ENCODE measurements at regions not wholly inside any gene's neighbourhood (a gene's known extent, or its start where the extent isn't known, plus 50 kb on each side); places are given as distances from the start of the nearest gene placed in this dataset.

GRCh38 chr9:25212361-25212760 is 465.9 kb downstream of the TUSC1 start:
- no peaks in the 10 kb centered on the region for H3K36me3 ChIP-seq
- H3K27me3 ChIP-seq, result no peaks in the 10 kb centered on the region
- TF ChIP-seq POLR2AphosphoS5 (IDR thresholded peaks at IDR 0.05) (no peak), POLR2A (IDR thresholded peaks at IDR 0.05) (no peak), EP300 (IDR thresholded peaks at IDR 0.05) (no peak)
- TF ChIP-seq, protein P1, sequence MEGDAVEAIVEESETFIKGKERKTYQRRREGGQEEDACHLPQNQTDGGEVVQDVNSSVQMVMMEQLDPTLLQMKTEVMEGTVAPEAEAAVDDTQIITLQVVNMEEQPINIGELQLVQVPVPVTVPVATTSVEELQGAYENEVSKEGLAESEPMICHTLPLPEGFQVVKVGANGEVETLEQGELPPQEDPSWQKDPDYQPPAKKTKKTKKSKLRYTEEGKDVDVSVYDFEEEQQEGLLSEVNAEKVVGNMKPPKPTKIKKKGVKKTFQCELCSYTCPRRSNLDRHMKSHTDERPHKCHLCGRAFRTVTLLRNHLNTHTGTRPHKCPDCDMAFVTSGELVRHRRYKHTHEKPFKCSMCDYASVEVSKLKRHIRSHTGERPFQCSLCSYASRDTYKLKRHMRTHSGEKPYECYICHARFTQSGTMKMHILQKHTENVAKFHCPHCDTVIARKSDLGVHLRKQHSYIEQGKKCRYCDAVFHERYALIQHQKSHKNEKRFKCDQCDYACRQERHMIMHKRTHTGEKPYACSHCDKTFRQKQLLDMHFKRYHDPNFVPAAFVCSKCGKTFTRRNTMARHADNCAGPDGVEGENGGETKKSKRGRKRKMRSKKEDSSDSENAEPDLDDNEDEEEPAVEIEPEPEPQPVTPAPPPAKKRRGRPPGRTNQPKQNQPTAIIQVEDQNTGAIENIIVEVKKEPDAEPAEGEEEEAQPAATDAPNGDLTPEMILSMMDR (IDR thresholded peaks at IDR 0.05), result no peak
- 39 to 66% methylated on average over 5 of the region's 5 CpGs for WGBS, 2 donors
- H3K27ac ChIP-seq, result no peak overlapping the region
- ATAC-seq (ENCODE audit: low FRiP score in 2 of 2) (no peak), DNase-seq (no peak)
- H3K9me3 ChIP-seq, result no peaks in the 10 kb centered on the region
- H3K4me1 ChIP-seq, result no peaks in the 10 kb centered on the region
- H3K4me3 ChIP-seq, result no peak overlapping the region

GRCh38 chr9:25207402-25208195 is 470.6 kb downstream of the TUSC1 start:
- H3K27me3 ChIP-seq, result no peaks in the 10 kb centered on the region
- no peaks in the 10 kb centered on the region for H3K4me1 ChIP-seq
- no peak overlapping the region for H3K27ac ChIP-seq
- no peak for TF ChIP-seq POLR2AphosphoS5 (IDR thresholded peaks at IDR 0.05)
- no peak for TF ChIP-seq EP300 (IDR thresholded peaks at IDR 0.05)
- TF ChIP-seq, protein P1 (IDR thresholded peaks at IDR 0.05), result no peak
- no peak for TF ChIP-seq POLR2A (IDR thresholded peaks at IDR 0.05)
- H3K9me3 ChIP-seq, result no peaks in the 10 kb centered on the region
- no peak for DNase-seq
- WGBS, 2 donors, result 50 to 58% methylated on average over 6 of the region's 6 CpGs
- H3K36me3 ChIP-seq, result no peaks in the 10 kb centered on the region
- no peak overlapping the region for H3K4me3 ChIP-seq
- ATAC-seq (ENCODE audit: low FRiP score in 2 of 2), result peak in 1 of 2 donors; percentile 24

DNA sequence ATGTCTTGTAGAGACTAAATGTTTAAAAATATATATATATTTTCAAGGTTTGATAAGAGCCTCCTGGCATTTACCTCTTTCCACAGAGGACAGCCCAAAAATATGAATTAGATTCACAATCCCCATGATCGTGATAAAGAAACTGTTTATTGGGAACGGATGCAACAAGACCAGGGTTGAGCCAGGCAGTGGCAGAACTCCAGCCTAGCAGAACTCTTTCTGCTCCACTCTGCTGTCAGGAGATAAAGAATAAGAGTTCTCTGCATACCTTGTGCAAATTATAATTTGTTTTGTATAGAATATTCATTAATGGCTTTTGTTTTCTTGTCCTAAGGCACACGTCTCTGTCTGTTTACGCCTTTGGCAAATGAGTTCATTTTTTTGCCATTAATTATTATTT is 472.2 kb downstream of the TUSC1 start:
- no peak for TF ChIP-seq POLR2AphosphoS5 (IDR thresholded peaks at IDR 0.05)
- no peak for TF ChIP-seq EP300 (IDR thresholded peaks at IDR 0.05)
- TF ChIP-seq POLR2A (IDR thresholded peaks at IDR 0.05), result no peak
- TF ChIP-seq, protein P1 (IDR thresholded peaks at IDR 0.05), result no peak
- ATAC-seq (ENCODE audit: low FRiP score in 2 of 2), result no peak
- no peaks in the 10 kb centered on the region for H3K9me3 ChIP-seq
- DNase-seq, result no peak
- no peak overlapping the region for H3K27ac ChIP-seq
- H3K4me3 ChIP-seq, result no peak overlapping the region
- H3K4me1 ChIP-seq, result no peaks in the 10 kb centered on the region
- no peaks in the 10 kb centered on the region for H3K27me3 ChIP-seq
- 75 to 85% methylated on average over 4 of the region's 4 CpGs for WGBS, 2 donors
- no peaks in the 10 kb centered on the region for H3K36me3 ChIP-seq

DNA sequence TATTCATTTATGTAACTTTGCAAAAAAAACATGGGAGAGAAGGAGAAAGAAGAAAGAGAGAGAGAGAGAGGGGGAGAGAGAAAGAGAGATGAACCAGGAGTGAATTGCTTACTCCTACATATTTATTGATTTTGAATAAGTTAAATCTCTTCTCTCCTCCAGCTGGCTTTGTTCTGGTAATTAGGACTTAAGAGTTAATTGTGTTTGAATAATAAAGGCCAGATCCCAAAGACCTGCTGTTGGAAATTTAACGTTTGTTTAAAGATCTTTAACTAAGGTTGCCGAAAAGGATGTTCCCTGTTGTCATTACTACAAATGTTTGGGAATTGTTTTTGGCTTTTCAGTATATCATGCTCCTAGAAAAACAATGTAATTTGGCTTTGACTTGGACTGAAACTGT is 473.0 kb downstream of the TUSC1 start:
- no peaks in the 10 kb centered on the region for H3K9me3 ChIP-seq
- H3K27me3 ChIP-seq, result no peaks in the 10 kb centered on the region
- no peaks in the 10 kb centered on the region for H3K36me3 ChIP-seq
- TF ChIP-seq, protein P1 (IDR thresholded peaks at IDR 0.05), result no peak
- no peak for TF ChIP-seq POLR2A (IDR thresholded peaks at IDR 0.05)
- no peak for TF ChIP-seq POLR2AphosphoS5 (IDR thresholded peaks at IDR 0.05)
- no peak for TF ChIP-seq EP300 (IDR thresholded peaks at IDR 0.05)
- H3K4me3 ChIP-seq, result no peak overlapping the region
- H3K4me1 ChIP-seq, result no peaks in the 10 kb centered on the region
- WGBS, 2 donors, result 36 to 41% methylated on average over 2 of the region's 2 CpGs
- no peak for ATAC-seq (ENCODE audit: low FRiP score in 2 of 2)
- no peak overlapping the region for H3K27ac ChIP-seq
- no peak for DNase-seq

DNA sequence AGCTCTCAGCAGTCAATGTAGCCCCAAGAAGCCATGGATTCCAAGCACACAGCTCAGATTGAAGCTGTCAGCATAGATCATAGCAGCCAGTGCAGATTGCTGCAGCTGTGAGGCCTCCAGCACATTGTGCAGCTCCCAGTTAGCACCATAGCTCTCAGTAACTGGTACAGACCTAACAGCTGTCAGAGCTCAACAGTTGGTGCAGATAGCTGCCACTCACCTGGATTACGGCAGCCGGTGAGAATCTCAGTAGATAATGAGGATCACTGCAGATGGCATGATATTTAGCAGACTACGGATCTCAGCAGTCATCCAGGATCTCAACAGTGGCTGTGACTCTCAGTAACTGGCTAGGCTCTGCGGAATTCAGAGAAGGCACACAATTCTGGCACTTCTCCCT is 500.4 kb downstream of the TUSC1 start:
- Histone ChIP-seq H3K9me3 (peaks cover 0 to 11% (median 0%) of the 10 kb centered on the region in 4 donors), H3K36me3 (no peaks in the 10 kb centered on the region), H3K27ac (no peak overlapping the region), H3K4me3 (no peak overlapping the region), H3K27me3 (no peaks in the 10 kb centered on the region), H3K4me1 (no peaks in the 10 kb centered on the region)
- no peak for DNase-seq
- ATAC-seq (ENCODE audit: low FRiP score in 2 of 2), result no peak
- WGBS, 2 donors, result 79 to 85% methylated on average over 2 to 4 of the region's 4 CpGs
- TF ChIP-seq EP300 (IDR thresholded peaks at IDR 0.05) (no peak), POLR2AphosphoS5 (IDR thresholded peaks at IDR 0.05) (no peak), POLR2A (IDR thresholded peaks at IDR 0.05) (no peak)
- TF ChIP-seq, protein P1 (IDR thresholded peaks at IDR 0.05), result no peak
